Activated CD4-positive, alpha-beta T cell treated with anti-CD3 and anti-CD28 coated beads, Interleukin-2, Interleukin-4, amounts not matched to agents 100 ng/mL and 50 ng/mL, durations not matched to agents 16 hours and 8 hours (primary cell): ENCODE measurements at regions not wholly inside any gene's neighbourhood (a gene's known extent, or its start where the extent isn't known, plus 50 kb on each side); places are given as distances from the start of the nearest gene placed in this dataset.

Experiments
- DNase-seq: peaks from one replicate; pipeline ENCODE4 v3.0.0-alpha.2; 2020; ENCODE audit warnings: low spot score

DNA sequence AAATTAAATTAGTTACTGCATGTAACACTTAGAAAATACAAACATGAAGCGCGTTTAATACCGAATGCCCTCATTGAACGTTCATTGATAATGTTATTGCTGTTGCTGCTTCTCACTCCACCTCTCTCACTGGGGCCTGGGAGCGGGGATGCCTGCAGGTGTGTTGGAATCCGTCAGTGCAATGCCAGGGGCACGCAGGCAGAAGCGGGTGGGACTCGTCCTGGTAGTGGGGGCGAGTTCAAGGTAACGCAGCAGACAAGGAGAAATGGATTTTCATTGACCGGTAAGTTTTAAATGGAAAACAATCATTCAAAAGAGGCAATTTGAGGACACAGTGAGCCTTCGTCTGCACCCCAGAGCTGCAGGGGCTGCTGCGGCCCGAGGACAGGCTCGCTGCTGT is 71.2 kb upstream of the AFDN start:
- DNase-seq = no peak

DNA sequence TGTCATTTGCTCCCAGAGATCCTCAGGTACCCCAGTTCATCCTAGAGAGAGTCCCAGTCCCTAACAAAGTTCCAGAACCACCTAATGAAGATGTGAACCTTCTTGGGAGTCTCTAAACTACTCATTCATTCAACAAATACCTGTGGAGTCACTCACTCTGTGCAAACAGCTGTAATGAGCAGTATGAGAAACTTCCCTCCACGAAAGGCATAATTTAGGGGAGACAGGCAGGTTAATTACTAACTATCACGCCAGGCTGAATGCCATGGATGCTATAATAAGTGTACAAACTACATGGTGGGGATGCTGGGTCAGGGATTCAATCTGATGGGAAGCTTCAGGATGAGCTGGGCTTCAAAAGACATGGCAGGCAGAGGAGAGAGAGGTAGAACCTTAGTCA is 70.1 kb upstream of the AFDN start:
- DNase-seq = no peak

- no peak for DNase-seq
These were observed 69.5 kb upstream of the AFDN start for GRCh38 chr6:167757249-167757648.

- no peak for DNase-seq
These were observed 68.9 kb upstream of the AFDN start for GRCh38 chr6:167757821-167758220.

DNA sequence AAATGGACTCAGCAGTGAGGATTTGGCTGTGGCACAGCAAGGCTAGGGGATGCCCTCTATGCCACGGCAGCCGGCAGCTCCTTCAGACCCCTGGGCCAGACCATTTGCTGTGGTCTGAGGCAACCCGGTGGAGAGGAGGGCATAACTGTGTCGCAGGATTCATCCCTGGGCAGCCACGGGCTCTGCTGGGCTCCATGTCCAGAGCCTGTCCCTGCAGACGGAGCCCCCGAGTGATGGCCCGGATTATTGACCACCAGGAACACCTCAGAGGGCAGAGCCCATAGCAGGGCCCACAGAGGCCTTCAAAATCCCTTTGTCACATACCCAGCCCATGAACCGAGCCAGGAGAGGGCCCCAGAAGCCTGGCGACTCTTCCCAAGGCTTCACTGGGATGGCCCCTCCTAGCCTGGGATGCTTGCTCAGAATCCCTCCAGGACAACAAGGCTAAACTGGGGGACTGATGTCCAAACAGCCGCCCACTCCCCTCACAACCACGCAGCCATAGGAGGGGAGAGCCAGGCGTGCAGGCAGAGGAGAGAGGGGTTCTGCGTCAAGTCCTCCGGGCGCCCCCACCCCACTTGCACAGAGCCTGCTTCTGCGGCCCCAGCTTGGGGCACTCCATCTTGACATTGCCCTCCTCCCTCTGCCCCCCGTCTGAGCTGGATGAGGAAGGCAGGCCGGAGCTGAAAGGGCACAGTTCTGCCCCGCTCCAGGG is 68.2 kb upstream of the AFDN start:
- DNase-seq = no peak

- no peak for DNase-seq
These were observed 67.5 kb upstream of the AFDN start for GRCh38 chr6:167759206-167759605.

DNA sequence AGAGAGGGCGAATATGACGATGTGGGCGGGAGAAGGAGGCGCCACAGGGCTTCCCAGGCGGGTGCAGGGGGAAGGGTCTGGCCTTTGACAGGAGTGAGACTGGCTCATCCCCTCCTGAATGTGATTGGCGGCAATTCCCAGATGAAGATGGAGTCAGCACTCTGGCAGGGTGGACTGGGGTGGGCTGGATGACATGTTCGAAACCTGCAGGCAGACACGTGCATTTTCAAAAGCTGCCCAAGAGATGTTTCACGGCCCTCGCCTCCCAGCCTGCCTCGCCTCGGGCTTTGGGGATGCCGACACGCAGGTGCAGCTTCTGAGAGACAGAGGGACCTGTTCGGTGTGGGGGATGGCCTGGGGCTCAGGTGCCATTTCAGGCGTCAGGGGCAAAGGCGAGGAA is 66.8 kb upstream of the AFDN start:
- no peak for DNase-seq

GRCh38 chr6:167760979-167761793 is 65.5 kb upstream of the AFDN start:
- no peak for DNase-seq

- no peak for DNase-seq
These were observed 64.9 kb upstream of the AFDN start for GRCh38 chr6:167761794-167762258.

GRCh38 chr6:167762259-167762962 is 64.3 kb upstream of the AFDN start:
- DNase-seq = no peak

GRCh38 chr6:167763056-167763944 is 63.4 kb upstream of the AFDN start:
- DNase-seq = no peak

DNA sequence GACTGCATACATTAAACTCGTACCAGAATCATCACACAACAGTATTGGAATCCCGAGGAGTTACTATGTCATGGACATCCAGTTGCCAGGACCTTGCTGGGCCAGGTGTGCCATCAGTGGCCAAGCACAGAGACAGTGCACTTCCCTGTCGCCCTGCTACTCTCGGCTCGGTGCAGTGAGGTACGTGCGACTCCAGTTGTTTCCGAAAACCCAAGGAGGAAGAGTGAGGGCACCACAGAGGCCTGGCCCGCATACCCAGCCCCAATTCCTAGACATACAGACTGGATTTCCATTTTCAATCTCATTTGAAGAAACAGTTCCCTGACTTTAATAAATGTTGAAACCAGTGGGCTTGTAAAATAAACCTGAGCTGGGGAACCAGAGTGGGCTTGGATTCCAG is 62.5 kb upstream of the AFDN start:
- no peak for DNase-seq

DNA sequence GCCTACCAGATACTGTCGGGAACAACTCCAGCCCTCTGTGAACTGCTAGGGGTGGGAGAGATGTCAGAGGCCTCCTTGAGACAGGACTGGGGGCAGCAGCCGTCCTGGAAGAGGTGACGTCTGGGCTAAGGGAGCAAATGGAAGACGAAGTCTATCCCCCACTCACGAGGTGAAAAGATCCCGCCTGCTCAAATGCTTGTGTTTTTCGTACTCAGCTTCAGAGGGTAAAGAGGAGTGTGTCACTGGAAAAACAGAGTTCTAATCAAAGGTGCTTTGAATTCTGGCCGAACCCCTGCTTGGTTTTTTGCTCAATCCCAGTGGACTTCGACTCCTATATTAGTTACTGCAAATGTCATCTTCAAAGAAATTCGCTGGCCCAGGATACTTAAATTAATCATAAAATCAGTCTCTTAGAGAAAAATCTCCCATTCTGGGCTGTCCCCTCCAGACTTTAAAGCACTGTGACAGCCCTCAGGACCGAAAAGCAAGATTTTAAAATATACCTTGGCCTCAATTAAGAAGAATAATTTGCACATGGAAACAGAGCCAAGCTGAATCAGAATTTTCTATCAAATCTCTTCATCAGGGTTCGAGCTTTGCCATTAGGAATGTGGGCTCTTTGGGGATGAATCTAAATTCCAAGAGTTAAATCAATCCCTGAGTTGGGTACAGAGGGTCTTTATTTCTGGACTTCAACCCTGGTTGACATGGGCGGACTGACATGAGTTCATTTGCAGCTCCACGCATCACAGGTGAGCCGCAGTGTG is 61.8 kb upstream of the AFDN start:
- DNase-seq = no peak

GRCh38 chr6:167766986-167767714 is 59.6 kb upstream of the AFDN start:
- no peak for DNase-seq

DNA sequence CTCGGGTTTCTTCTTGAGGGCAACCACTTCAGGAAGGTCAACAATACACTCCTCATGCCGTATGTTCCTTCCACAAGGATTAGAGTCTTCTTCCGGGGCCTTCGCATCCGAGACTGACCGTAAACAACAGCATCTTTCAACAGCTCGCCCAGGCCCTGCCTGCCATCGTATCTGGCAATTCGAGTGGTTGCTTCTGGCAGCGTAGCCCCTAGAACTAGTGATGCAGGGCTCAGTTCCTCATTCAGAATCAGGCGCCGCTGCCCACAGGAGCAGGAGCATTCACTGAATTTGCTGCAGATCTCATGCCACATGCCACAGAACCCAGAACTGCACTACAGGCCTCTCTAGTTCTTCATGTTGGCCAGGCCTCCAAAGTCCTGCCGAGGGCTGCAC is 59.0 kb upstream of the AFDN start:
- no peak for DNase-seq

DNA sequence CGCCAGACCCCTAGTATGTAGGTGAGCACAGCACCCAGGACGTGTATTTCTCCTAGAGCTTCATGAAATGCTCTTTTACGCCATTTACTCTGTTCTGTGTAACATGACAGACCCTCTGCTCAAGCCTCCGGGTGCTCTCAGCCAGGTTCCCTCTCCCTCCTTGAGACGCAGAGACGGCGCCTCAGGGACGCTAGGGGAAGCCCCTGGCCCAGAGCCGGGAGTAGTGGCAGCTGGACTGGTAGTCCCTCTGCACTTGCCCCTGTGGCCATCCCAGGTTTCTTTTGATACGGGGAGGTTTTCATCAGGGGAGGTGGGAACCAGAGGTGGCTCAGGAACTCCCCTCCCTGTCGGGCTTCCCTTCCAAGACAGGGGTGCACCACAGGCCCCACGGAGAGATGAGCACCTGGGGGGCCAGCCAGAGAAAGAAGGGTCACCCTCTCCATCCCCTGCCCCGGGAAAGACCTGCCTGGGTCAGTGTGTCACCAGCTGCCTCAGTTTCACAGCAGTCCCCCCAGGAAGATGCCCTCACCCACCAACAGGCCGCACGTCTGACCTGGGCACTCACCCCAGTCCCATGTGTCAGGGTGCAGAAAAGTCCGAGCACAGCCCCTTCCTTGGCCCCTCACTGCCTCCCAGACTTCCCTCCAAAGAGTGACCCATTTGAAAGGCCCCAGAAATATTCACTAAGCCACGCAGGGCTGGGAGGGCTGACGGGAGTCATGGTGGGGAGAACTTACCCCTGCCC is 58.1 kb upstream of the AFDN start:
- no peak for DNase-seq

- no peak for DNase-seq
These were observed 57.1 kb upstream of the AFDN start for GRCh38 chr6:167769408-167770190.

DNA sequence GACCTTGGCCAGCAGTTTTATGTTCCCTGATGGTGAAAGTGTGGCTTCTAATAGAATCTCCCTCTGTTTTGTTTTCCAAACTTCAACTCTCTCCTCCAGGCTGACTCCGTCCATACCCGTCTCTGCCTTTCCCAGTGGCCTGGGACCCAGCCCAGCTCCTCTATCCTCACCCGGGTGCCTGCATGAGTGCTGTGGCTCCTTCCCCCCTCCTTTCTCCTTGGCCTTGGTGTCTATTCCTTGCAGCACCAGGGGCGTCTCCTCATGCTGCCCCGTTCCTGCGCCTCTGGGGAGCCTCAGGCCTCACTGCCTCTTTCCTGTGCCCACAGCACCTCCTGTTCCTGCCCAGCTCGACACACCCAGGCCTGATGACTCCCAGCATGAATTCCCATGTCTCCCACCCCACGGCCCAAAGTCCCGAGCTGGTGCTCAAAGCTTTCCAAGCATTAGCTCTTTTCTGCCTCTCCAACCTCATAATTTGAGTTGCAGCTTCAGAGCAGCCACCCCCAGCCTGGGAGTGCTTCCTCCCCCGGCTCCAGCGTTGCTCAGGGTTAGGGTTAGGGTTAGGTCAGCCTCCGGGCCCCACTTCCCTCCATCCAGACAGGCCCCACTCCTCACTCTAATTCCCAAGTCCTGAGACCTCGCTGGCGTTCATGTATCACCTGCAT is 56.3 kb upstream of the AFDN start:
- no peak for DNase-seq
